Tibial nerve (tissue), 4 donors: ENCODE measurements at regions not wholly inside any gene's neighbourhood (a gene's known extent, or its start where the extent isn't known, plus 50 kb on each side); places are given as distances from the start of the nearest gene placed in this dataset.

Experiments
- CTCF ChIP-seq, 5 experiments: fragments of 200-600 bp in 3 of 5; fragments of 450-650 bp in 2 of 5; sonication (generic) in 3 of 5; IDR thresholded peaks; one replicate each; pipeline ENCODE4 v1.5.1; 2016 to 2019; ENCODE audit warnings: antibody characterized with exemption in 5 of 5, mild to moderate bottlenecking in 3 of 5, moderate library complexity in 2 of 5
- EP300 ChIP-seq, 2 donors: sonication (generic); formaldehyde crosslinking; IDR thresholded peaks; one replicate each; pipeline ENCODE4 v1.6.1; 2017; ENCODE audit warnings: antibody characterized with exemption in 2 of 2, mild to moderate bottlenecking in 1 of 2
- POLR2A ChIP-seq, 2 donors: fragments of 450-650 bp; IDR thresholded peaks; one replicate each; pipeline ENCODE4 v1.6.1; 2017; ENCODE audit warnings: antibody characterized with exemption in 2 of 2, mild to moderate bottlenecking in 2 of 2, moderate library complexity in 2 of 2

DNA sequence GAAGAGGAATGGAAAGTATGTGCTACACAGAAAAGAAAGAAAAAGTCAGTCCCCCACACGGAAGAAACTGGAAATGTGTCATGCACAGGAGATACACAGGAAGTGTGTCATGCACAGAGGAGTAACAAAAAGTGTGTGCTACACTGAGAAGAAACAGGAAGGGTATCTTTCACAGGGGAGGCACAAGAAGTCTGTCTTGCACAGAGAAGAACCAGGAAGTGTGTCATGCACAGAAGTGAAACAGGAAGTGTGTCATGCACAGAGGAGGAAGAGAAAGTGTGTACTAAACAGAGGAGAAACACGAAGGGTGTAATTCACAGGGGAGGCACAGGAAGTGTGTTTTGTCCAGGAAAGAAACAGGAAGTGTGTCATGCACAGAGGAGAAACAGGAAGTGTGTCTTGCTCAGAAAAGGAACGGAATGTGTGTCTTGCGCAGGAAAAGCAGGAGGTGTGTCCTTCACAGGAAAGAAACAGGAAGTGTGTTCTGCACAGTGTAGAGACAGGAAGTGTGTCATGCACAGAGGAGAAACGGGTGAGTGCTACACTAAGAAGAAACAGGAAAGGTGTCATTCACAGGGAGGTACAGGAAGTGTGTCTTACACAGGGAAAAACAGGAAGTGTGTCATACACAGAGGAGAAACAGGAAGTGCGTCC is 527.2 kb upstream of the PRKX start:
- no peak for TF ChIP-seq CTCF (IDR thresholded peaks at IDR 0.05)
- no peak for TF ChIP-seq EP300 (IDR thresholded peaks at IDR 0.05)
- TF ChIP-seq POLR2A (IDR thresholded peaks at IDR 0.05) = no peak
